ENCODE measurements at regions not wholly inside any gene's neighbourhood (a gene's known extent, or its start where the extent isn't known, plus 50 kb on each side); places are given as distances from the start of the nearest gene placed in this dataset.

DNA sequence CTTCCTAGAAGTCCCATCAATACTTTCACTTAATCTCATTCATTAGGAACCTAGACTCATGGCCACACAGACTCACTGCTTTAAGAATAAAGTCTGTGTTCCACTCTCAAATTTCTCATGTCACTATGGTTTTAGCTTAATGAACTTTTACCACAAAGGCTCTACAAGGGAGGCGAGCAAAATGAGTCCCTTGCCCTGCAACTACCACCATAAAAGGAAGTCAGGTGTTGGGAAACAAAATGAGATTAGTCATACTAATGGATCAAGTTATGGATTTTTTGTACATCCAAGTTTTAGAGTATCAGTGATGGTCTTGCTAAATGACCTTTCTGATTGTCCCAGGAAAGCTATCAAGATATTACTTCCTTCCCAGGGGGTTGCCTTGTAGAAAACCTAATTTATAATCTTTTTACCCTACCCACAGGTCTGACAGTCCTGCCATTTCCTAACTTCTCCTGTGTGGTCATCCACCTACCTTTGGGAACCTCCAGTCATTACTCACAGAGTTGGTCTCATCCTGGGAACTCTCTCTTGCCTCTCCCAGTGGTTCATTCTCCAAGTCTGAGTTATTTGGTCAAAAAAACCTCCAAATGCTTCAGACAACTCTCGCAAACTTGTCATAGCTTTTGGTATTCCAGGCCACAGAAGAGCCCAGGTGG lies 51.8 kb upstream of the SLC16A1 start:
- DNase-seq, result no peak
- POLR2A ChIA-PET, result no interaction called here
- CTCF ChIA-PET, result interaction anchor here (1.3 kb wide), 1 partner anchor 65 kb away, joined by 5 read pairs; the partner anchor contains the start of gene LRIG2
- Mint-ChIP-seq H3K4me3 (no peak overlapping the region), H3K9me3 (ENCODE audit: insufficient read depth) (no peaks in the 10 kb centered on the region), H3K27me3 (ENCODE audit: low read depth) (no peaks in the 10 kb centered on the region), H3K36me3 (ENCODE audit: low read depth) (peaks cover 12% of the 10 kb centered on the region), H3K27ac (no peak overlapping the region), H3K4me1 (ENCODE audit: low read depth) (no peaks in the 10 kb centered on the region)
- no peak for ATAC-seq

DNA sequence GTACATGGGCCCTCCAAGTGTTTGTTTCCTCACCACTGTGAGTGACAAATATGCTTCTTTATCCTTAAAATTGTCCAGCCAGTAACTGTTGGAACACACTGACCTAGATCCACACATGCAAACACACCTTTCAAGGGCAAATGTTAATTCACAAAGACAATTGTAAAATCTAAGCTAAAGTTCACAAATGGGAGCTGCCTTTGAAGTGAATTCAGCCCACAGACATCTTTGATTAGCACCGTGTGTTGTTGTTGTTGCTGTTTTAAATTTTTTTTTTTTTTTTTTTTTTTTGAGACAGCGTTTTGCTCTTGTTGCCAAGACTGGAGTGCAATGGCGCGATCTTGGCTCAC lies 52.3 kb upstream of the SLC16A1 start:
- POLR2A ChIA-PET, result no interaction called here
- H3K27ac Mint-ChIP-seq, result no peak overlapping the region
- no peaks in the 10 kb centered on the region for H3K9me3 Mint-ChIP-seq (ENCODE audit: insufficient read depth)
- DNase-seq (no peak), ATAC-seq (no peak)
- H3K36me3 Mint-ChIP-seq (ENCODE audit: low read depth), result peaks cover 12% of the 10 kb centered on the region
- CTCF ChIA-PET, result interaction anchor here (1.3 kb wide), 1 partner anchor 64 kb away, joined by 5 read pairs; the partner anchor contains the start of gene LRIG2
- no peaks in the 10 kb centered on the region for H3K4me1 Mint-ChIP-seq (ENCODE audit: low read depth)
- no peak overlapping the region for H3K4me3 Mint-ChIP-seq
- H3K27me3 Mint-ChIP-seq (ENCODE audit: low read depth), result no peaks in the 10 kb centered on the region

DNA sequence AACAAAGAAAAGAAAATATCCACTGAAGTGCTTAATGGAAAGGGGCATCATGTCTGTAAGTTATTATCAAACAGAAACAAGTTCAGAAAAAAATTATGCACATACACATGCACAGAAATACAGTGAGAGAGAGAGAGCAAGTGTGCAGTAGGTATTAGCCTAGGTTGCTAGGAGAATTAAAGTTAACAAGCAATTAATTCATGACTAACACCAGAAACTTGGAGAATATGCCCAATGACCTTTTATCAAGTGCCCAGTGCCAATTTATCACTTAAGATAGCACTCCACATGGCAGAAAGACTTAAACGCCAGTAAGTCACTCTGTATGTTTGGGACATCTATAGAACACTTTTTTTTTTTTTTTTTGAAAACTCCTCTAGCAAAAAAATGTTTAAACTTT lies 56.2 kb upstream of the SLC16A1 start:
- ATAC-seq, result no peak
- no peaks in the 10 kb centered on the region for H3K9me3 Mint-ChIP-seq (ENCODE audit: insufficient read depth)
- ChIA-PET POLR2A (no interaction called here), CTCF (no interaction called here)
- H3K27me3 Mint-ChIP-seq (ENCODE audit: low read depth), result no peaks in the 10 kb centered on the region
- H3K27ac Mint-ChIP-seq, result no peak overlapping the region
- H3K4me1 Mint-ChIP-seq (ENCODE audit: low read depth), result no peaks in the 10 kb centered on the region
- no peak for DNase-seq
- H3K4me3 Mint-ChIP-seq, result no peak overlapping the region
- peaks cover 6% of the 10 kb centered on the region for H3K36me3 Mint-ChIP-seq (ENCODE audit: low read depth)

DNA sequence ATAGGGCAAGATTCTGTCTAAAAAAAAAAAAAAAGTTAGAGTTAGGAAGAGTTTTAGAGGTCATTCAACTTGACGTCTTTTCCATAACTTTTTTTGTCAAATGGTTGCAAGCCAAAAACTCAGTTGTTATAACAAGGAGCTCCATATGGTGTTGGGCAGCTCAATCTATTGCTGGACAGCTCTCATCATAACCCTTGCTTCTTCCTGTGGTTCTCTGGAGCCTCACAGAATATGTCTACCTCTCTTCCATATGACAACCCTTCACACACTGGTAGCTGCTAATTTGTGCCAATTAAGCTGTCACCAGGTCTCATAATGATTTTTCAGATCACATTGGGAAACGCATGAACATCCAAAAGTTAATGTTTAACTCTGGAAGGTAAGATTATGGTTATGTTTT lies 57.8 kb upstream of the SLC16A1 start:
- no peak overlapping the region for H3K27ac Mint-ChIP-seq
- no peaks in the 10 kb centered on the region for H3K4me1 Mint-ChIP-seq (ENCODE audit: low read depth)
- no peaks in the 10 kb centered on the region for H3K27me3 Mint-ChIP-seq (ENCODE audit: low read depth)
- no peak for ATAC-seq
- H3K9me3 Mint-ChIP-seq (ENCODE audit: insufficient read depth), result no peaks in the 10 kb centered on the region
- H3K36me3 Mint-ChIP-seq (ENCODE audit: low read depth), result peaks cover 2% of the 10 kb centered on the region
- H3K4me3 Mint-ChIP-seq, result no peak overlapping the region
- DNase-seq, result no peak
- CTCF ChIA-PET, result interaction anchor here (1.4 to 1.7 kb wide), 2 partner anchors 15 to 59 kb away, joined by 4 read pairs; partner anchors contain the start of gene LRIG2
- POLR2A ChIA-PET, result interaction anchor here (0.6 kb wide), 2 partner anchors 41 to 210 kb away, joined by 3 to 6 read pairs; no protein-coding TSS in a partner anchor

DNA sequence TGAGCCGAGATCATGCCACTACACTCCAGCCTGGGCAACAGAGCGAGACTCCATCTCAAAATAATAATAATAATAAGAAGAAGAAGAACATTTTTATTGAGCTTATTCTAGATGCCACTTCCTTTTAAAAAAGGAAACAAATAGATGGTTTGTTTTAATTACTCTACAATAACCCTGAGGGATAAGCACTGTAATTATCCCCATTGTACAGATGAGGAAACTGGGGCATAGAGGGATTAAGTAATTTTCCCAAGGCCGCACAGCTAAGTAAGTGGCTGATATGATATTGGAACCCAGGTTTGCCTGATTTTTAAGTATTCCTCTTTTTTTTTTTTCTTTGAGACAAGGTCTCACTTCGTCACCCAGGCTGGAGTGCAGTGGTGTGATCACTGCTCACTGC lies 58.5 kb upstream of the LRIG2 start:
- CTCF ChIA-PET, result interaction anchor here (1.4 to 1.7 kb wide), 2 partner anchors 16 to 58 kb away, joined by 4 read pairs; partner anchors contain the start of gene LRIG2

DNA sequence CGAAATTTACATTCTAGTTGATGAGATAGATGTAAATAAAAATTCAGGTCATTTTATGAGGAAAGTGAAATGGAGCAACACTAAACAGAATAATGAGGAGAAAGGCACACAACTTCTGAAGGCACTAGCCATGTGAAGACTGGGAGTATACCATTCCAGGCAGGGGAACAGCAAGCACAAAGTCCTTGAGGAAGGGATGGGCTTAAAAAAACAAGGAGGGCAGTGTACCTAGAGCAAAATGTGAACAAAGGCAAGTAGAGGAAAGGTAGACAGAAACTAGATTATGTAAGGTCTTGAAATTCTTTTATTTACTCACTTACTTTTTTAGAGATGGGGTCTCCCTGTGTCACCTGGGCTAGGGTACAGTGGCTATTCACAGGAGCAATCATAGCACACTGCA lies 54.1 kb upstream of the LRIG2 start:
- Mint-ChIP-seq H3K4me3 (no peak overlapping the region), H3K36me3 (ENCODE audit: low read depth) (no peaks in the 10 kb centered on the region), H3K27ac (no peak overlapping the region), H3K9me3 (ENCODE audit: insufficient read depth) (no peaks in the 10 kb centered on the region), H3K27me3 (ENCODE audit: low read depth) (no peaks in the 10 kb centered on the region), H3K4me1 (ENCODE audit: low read depth) (no peaks in the 10 kb centered on the region)
- ChIA-PET CTCF (no interaction called here), POLR2A (no interaction called here)
- ATAC-seq (no peak), DNase-seq (no peak)

More for the DNA sequence above, 58.5 kb upstream of the LRIG2 start:
- H3K4me3 Mint-ChIP-seq, result no peak overlapping the region
- ATAC-seq (no peak), DNase-seq (no peak)
- H3K36me3 Mint-ChIP-seq (ENCODE audit: low read depth), result no peaks in the 10 kb centered on the region
- no peaks in the 10 kb centered on the region for H3K27me3 Mint-ChIP-seq (ENCODE audit: low read depth)
- H3K9me3 Mint-ChIP-seq (ENCODE audit: insufficient read depth), result no peaks in the 10 kb centered on the region
- H3K27ac Mint-ChIP-seq, result no peak overlapping the region
- no peaks in the 10 kb centered on the region for H3K4me1 Mint-ChIP-seq (ENCODE audit: low read depth)
- POLR2A ChIA-PET, result no interaction called here

DNA sequence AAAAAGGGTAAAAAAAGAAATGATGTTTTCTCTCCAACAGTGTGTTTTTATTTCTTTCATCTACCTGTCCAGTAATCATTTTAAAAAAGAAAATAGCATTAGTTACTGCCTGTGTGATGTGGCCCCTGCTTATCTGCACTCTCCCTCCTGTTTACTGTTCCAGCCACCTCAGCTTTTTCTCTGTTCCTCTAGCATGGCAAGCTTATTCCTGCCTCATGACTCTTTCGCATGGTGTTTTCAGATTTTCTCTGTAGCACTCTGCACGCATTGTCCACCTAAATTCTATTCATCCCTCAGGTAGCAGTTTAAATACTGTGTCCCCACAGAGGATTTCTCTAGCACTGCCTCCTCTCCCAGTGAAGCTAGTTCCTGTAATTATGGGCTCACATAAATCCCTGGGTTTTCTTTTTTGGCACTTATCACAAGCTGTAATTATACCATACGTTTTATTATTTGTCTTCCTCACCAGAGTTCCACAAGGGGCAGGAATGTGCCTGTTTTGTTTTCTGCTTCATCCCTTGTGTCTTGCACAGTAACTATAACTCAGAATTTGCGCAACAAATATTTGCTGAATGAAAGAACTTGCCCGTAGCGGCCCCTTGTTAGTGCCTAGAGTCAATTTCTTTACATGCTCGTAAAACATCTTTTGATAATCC lies 51.4 kb upstream of the LRIG2 start:
- ChIA-PET POLR2A (no interaction called here), CTCF (no interaction called here)
- Mint-ChIP-seq H3K4me1 (ENCODE audit: low read depth) (no peaks in the 10 kb centered on the region), H3K36me3 (ENCODE audit: low read depth) (peaks cover 4% of the 10 kb centered on the region), H3K27me3 (ENCODE audit: low read depth) (no peaks in the 10 kb centered on the region), H3K27ac (no peak overlapping the region), H3K9me3 (ENCODE audit: insufficient read depth) (no peaks in the 10 kb centered on the region), H3K4me3 (no peak overlapping the region)
- ATAC-seq (no peak), DNase-seq (no peak)
